ENCODE measurements at regions not wholly inside any gene's neighbourhood (a gene's known extent, or its start where the extent isn't known, plus 50 kb on each side); places are given as distances from the start of the nearest gene placed in this dataset.
A peak's percentile ranks its signal among the peaks of the same experiment; 100 is the strongest.

DNA sequence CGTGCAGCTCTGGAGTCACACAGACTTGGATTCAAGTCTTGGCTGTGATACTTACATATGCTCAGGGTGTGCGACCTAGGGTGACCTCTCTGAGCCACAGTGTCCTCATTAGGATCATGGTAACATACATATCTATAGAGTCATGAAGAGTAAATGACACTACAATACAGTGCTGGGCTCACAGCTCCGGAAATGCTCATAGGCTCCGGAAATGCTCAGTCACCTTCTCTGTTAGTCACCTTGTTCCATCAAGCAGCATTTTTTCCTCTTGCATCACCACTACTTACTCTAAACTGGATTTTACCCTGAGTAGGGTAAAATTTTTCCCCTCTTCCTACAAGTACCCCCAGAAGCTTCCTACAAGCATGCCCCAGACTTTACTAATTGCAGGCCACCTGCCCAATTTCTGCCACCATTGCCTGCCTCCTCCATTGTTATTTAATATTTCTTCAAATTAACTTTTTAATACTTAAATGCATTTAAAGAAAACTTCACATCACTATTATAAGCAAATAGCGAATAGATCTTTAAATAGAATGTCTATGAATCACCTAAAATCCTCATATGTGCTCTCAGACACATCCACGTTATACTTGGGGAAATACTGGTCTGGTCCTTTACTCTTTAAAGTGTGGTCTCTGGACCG, 147.6 kb upstream of the SPRY4 start (continued):
- no peak for TF ChIP-seq ETS2 (tag; IDR thresholded peaks at IDR 0.05; ENCODE audit: borderline replicate concordance, poor library complexity, severe bottlenecking)
- no peak for TF ChIP-seq RBM22 (IDR thresholded peaks at IDR 0.05; ENCODE audit: low read depth, low read length, poor library complexity, severe bottlenecking)
- 0 out of 4 replicates have a peak, but pooled peaks of 1 of the 2 experiments have one; percentile 21 for TF ChIP-seq MNT (conservative IDR thresholded peaks at IDR 0.05)
- no peak for TF ChIP-seq KAT8 (IDR thresholded peaks at IDR 0.05; ENCODE audit: low read depth)
- no peak for TF ChIP-seq FOXJ2 (tag; IDR thresholded peaks at IDR 0.05)
- no peak for TF ChIP-seq ZNF76 (CRISPR knock-in tag; IDR thresholded peaks at IDR 0.05; ENCODE audit: borderline replicate concordance)
- no peak for TF ChIP-seq ZNF354B (CRISPR knock-in tag; IDR thresholded peaks at IDR 0.05)
- peak; percentile 100 for TF ChIP-seq ETV1 (tag; conservative IDR thresholded peaks at IDR 0.05; ENCODE audit: low read depth)
- no peak for TF ChIP-seq SIN3B (IDR thresholded peaks at IDR 0.05; ENCODE audit: low read depth)
- no peak for TF ChIP-seq ZNF561 (CRISPR knock-in tag; conservative IDR thresholded peaks at IDR 0.05)
- no peak for TF ChIP-seq BRCA1 (IDR thresholded peaks at IDR 0.05)
- TF ChIP-seq BRCA1 (CRISPR knock-in tag; IDR thresholded peaks at IDR 0.05), result no peak
- no peak for TF ChIP-seq TOE1 (IDR thresholded peaks at IDR 0.05; ENCODE audit: borderline replicate concordance)
- no peak for TF ChIP-seq TOE1 (CRISPR knock-in tag; IDR thresholded peaks at IDR 0.05; ENCODE audit: borderline replicate concordance, low read depth)
- TF ChIP-seq GMEB1 (CRISPR knock-in tag; IDR thresholded peaks at IDR 0.05), result no peak
- TF ChIP-seq SRSF9 (IDR thresholded peaks at IDR 0.05; ENCODE audit: borderline replicate concordance, low read depth, low read length), result no peak
- TF ChIP-seq KLF1 (tag; IDR thresholded peaks at IDR 0.05), result no peak
- no peak for TF ChIP-seq ZNF184 (CRISPR knock-in tag; IDR thresholded peaks at IDR 0.05)
- no peak for TF ChIP-seq POLR2AphosphoS5 (IDR thresholded peaks at IDR 0.05; ENCODE audit: control insufficient read depth, insufficient read depth, low read depth, low read length)
- TF ChIP-seq JUNB (CRISPR knock-in tag; conservative IDR thresholded peaks at IDR 0.05), result no peak
- no peak for TF ChIP-seq KHSRP (IDR thresholded peaks at IDR 0.05)
- no peak for TF ChIP-seq EWSR1 (IDR thresholded peaks at IDR 0.05; ENCODE audit: borderline replicate concordance, low read depth, partially characterized antibody)
- TF ChIP-seq EP400 (IDR thresholded peaks at IDR 0.05), result peak; percentile 54
- peak; percentile 86 for TF ChIP-seq RNF2 (IDR thresholded peaks at IDR 0.05)
- no peak for TF ChIP-seq KLF10 (CRISPR knock-in tag; IDR thresholded peaks at IDR 0.05)

All from K562 (cell line).